IPS-15b (cell line): ENCODE measurements at regions not wholly inside any gene's neighbourhood (a gene's known extent, or its start where the extent isn't known, plus 50 kb on each side); places are given as distances from the start of the nearest gene placed in this dataset.

Experiments used
- H3K27me3 ChIP-seq: one replicate; pipeline ENCODE4 v1.6.1; 2013; ENCODE audit warnings: low read length; ENCODE audit not compliant: control insufficient read depth, insufficient read depth
- H3K36me3 ChIP-seq: one replicate; pipeline ENCODE4 v1.6.1; 2013; ENCODE audit warnings: low read length; ENCODE audit not compliant: control insufficient read depth, insufficient read depth
- H3K4me1 ChIP-seq: one replicate; pipeline ENCODE4 v1.6.1; 2013; ENCODE audit warnings: mild to moderate bottlenecking, low read length; ENCODE audit not compliant: control insufficient read depth, insufficient read depth
- H3K4me3 ChIP-seq: one replicate; pipeline ENCODE4 v1.5.1; 2013; ENCODE audit warnings: low read depth, low read length
- H3K9ac ChIP-seq: one replicate; pipeline ENCODE4 v1.6.1; 2013; ENCODE audit warnings: low read depth, mild to moderate bottlenecking, low read length
- H3K9me3 ChIP-seq: one replicate; pipeline ENCODE4 v1.6.1; 2013; ENCODE audit warnings: mild to moderate bottlenecking, low read length; ENCODE audit not compliant: control insufficient read depth, insufficient read depth

GRCh38 chr2:381941-382727, 94.2 kb upstream of the ALKAL2 start:
- H3K27me3 ChIP-seq, result no peaks in the 10 kb centered on the region
- no peak overlapping the region for H3K4me3 ChIP-seq
- no peaks in the 10 kb centered on the region for H3K4me1 ChIP-seq
- H3K36me3 ChIP-seq, result no peaks in the 10 kb centered on the region
- no peak overlapping the region for H3K9ac ChIP-seq
- H3K9me3 ChIP-seq, result no peaks in the 10 kb centered on the region

- Histone ChIP-seq H3K9ac (no peak overlapping the region), H3K27me3 (no peaks in the 10 kb centered on the region), H3K36me3 (no peaks in the 10 kb centered on the region), H3K4me1 (no peaks in the 10 kb centered on the region), H3K9me3 (no peaks in the 10 kb centered on the region), H3K4me3 (no peak overlapping the region)
Observed at GRCh38 chr2:381181-381580, 93.3 kb upstream of the ALKAL2 start.

GRCh38 chr2:380772-381171, 92.9 kb upstream of the ALKAL2 start:
- Histone ChIP-seq H3K9me3 (no peaks in the 10 kb centered on the region), H3K36me3 (no peaks in the 10 kb centered on the region), H3K27me3 (no peaks in the 10 kb centered on the region), H3K9ac (no peak overlapping the region), H3K4me3 (no peak overlapping the region), H3K4me1 (no peaks in the 10 kb centered on the region)

DNA sequence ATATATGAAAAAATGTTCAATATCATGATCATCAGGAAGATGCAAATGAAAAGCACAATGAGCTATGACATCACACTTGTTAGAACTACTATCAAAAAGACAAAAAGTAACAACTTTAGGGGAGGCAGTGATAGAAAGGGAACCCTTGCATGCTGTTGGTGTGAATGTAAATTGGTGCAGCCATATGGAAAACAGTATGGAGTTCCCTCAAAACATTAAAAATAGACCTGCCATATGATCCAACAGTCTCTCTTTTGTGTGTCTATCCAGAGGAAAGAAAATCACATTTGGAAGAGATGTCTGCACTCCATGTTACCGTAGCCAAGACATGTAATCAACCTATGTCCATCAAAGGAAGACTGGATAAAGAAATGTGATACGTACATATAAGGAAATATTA, 92.3 kb upstream of the ALKAL2 start:
- no peaks in the 10 kb centered on the region for H3K27me3 ChIP-seq

GRCh38 chr2:379778-380177, 91.9 kb upstream of the ALKAL2 start:
- Histone ChIP-seq H3K4me3 (no peak overlapping the region), H3K27me3 (no peaks in the 10 kb centered on the region), H3K36me3 (no peaks in the 10 kb centered on the region), H3K9me3 (no peaks in the 10 kb centered on the region), H3K4me1 (no peaks in the 10 kb centered on the region), H3K9ac (no peak overlapping the region)

More for the DNA sequence above, 92.3 kb upstream of the ALKAL2 start:
- no peaks in the 10 kb centered on the region for H3K9me3 ChIP-seq
- no peaks in the 10 kb centered on the region for H3K36me3 ChIP-seq
- H3K4me1 ChIP-seq, result no peaks in the 10 kb centered on the region
- H3K4me3 ChIP-seq, result no peak overlapping the region
- no peak overlapping the region for H3K9ac ChIP-seq

DNA sequence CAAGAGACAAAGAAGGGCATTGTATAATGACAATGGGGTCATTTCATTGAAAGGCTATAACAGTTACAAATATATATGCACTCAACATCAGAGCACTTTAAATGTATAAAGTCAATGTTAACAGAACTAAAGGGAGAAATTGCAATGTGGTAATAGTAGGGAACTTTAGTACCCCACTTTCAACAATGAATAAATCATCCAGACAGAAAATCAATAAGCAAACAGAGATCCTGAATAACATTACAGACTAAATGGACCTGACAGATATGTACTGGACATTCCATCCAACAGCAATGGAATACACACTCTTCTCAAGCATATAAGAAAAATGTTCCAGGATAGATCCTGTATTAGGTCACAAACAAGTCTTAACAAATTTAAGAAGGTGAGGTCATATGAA, 90.5 kb upstream of the ALKAL2 start:
- Histone ChIP-seq H3K9me3 (no peaks in the 10 kb centered on the region), H3K27me3 (no peaks in the 10 kb centered on the region), H3K4me1 (no peaks in the 10 kb centered on the region), H3K4me3 (no peak overlapping the region), H3K36me3 (no peaks in the 10 kb centered on the region), H3K9ac (no peak overlapping the region)

DNA sequence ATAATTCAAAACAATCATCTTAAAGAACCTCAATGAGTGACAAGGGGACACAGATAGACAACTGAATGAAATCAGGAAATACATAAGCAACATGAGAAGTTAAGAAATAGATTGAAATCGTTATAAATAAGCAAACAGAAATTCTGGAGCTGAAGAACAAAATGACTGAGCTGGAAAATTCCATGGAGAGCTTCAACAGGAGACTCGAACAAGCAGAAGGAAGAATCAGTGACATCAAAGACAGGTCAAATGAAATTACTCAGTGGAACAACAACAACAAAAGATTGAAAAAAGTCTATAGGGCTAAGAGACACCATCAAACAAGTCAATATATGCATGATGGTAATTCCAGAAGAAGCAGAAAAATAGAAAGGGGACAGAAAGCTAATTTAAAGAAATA, 89.5 kb upstream of the ALKAL2 start:
- Histone ChIP-seq H3K9ac (no peak overlapping the region), H3K4me3 (no peak overlapping the region), H3K4me1 (no peaks in the 10 kb centered on the region), H3K36me3 (no peaks in the 10 kb centered on the region), H3K27me3 (no peaks in the 10 kb centered on the region), H3K9me3 (no peaks in the 10 kb centered on the region)

DNA sequence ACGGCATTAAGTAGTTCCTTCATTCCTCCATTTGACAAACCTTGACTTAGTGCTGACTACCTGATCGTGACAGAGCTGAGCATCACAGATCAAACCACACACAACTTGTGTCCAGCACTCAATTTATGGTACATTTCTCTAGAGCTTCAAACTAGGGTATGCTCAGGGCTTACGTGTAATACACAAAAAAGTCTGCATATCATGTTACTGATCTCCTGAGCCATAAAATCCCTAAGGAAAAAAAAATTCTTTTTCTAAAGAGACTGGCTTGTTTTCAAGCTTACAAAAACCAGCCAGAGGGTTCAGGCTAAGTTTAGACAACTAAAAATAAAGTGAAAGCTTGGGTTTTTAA, 88.0 kb upstream of the ALKAL2 start:
- H3K27me3 ChIP-seq, result no peaks in the 10 kb centered on the region
- no peak overlapping the region for H3K4me3 ChIP-seq
- H3K9ac ChIP-seq, result no peak overlapping the region
- H3K9me3 ChIP-seq, result no peaks in the 10 kb centered on the region
- no peaks in the 10 kb centered on the region for H3K4me1 ChIP-seq
- no peaks in the 10 kb centered on the region for H3K36me3 ChIP-seq

DNA sequence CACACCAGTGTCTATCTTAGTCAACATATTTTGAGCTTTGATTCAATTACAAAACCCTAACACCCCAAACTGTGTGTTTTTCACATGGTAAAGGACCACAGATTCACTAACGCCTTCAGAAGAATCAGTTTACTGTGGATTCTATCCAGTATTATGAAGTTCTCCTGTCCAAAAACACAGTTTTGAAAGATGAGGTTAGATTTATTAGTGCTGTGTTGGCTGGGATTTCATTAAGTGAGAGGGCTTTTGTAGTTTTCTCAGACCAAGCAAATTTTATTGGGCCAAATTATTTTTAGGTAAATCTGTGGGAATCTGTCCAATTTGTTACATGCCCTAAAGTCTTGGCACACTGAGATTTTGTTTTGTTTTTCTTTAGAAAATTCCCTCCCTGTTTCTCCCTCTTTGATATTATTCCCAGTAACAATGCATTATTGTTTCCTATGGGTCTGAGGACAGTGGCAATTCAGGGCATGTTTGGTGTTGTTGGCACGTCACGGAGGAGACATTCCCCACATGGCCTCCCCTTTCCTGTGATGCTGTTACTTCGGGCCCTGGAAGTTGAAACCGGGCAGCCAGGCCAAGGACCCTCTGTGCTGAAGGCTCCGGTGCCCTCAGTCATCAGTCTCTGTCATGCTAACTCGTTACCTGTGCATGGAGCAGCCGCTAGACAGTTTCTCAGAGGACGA, 87.5 kb upstream of the ALKAL2 start:
- H3K36me3 ChIP-seq, result no peaks in the 10 kb centered on the region
- no peaks in the 10 kb centered on the region for H3K9me3 ChIP-seq
- no peak overlapping the region for H3K4me3 ChIP-seq
- no peaks in the 10 kb centered on the region for H3K4me1 ChIP-seq
- no peaks in the 10 kb centered on the region for H3K27me3 ChIP-seq
- H3K9ac ChIP-seq, result no peak overlapping the region

GRCh38 chr2:368386-368785, 80.5 kb upstream of the ALKAL2 start:
- Histone ChIP-seq H3K4me1 (no peaks in the 10 kb centered on the region), H3K36me3 (no peaks in the 10 kb centered on the region), H3K4me3 (no peak overlapping the region), H3K9ac (no peak overlapping the region), H3K27me3 (no peaks in the 10 kb centered on the region), H3K9me3 (no peaks in the 10 kb centered on the region)

- no peaks in the 10 kb centered on the region for H3K4me1 ChIP-seq
- no peaks in the 10 kb centered on the region for H3K9me3 ChIP-seq
Observed at GRCh38 chr2:367246-367645, 79.4 kb upstream of the ALKAL2 start.

DNA sequence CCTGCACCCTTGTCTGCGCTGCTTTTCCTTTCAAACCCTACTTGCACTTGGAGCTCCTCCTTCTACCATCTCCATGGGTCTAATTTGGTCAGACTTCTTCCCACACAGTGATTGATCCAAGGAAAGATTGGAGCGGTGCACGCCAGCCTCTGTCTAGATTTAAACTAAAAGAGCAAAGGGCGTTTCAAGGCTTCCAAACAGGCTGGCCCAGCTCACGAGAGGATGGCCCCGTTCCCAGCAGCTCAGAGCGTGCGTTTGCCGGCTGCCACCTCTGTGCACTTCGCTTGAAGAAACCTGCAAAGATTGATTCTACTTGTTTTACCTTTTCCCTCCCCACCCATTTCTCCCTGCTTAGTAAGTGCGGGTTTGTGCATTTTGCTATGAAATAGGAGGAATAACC, 78.8 kb upstream of the ALKAL2 start:
- Histone ChIP-seq H3K36me3 (no peaks in the 10 kb centered on the region), H3K9me3 (no peaks in the 10 kb centered on the region), H3K9ac (no peak overlapping the region), H3K4me3 (no peak overlapping the region), H3K27me3 (no peaks in the 10 kb centered on the region), H3K4me1 (no peaks in the 10 kb centered on the region)

More at GRCh38 chr2:367246-367645, 79.4 kb upstream of the ALKAL2 start:
- Histone ChIP-seq H3K9ac (no peak overlapping the region), H3K27me3 (no peaks in the 10 kb centered on the region), H3K36me3 (no peaks in the 10 kb centered on the region), H3K4me3 (no peak overlapping the region)
